Thymus (tissue), 11 donors: ENCODE measurements at regions not wholly inside any gene's neighbourhood (a gene's known extent, or its start where the extent isn't known, plus 50 kb on each side); places are given as distances from the start of the nearest gene placed in this dataset.

Source experiments
- DNase-seq, 9 donors: peaks; one replicate each; pipeline ENCODE4 v3.0.0-alpha.2; 2013; ENCODE audit warnings: low spot score in 9 of 9, low read depth in 6 of 9, missing footprints in 1 of 9
- H3K27ac ChIP-seq, 2 donors: one replicate each; pipeline ENCODE4 v1.5.1; 2013; ENCODE audit warnings: control low read depth in 1 of 2, low read depth in 1 of 2, low read length in 1 of 2, mild to moderate bottlenecking in 1 of 2, moderate library complexity in 1 of 2
- H3K27me3 ChIP-seq, 2 donors: one replicate each; pipeline ENCODE4 v1.5.1; 2013; ENCODE audit warnings: low read length in 1 of 2; ENCODE audit not compliant: control insufficient read depth in 2 of 2, insufficient read depth in 1 of 2
- H3K36me3 ChIP-seq, 2 donors: one replicate each; pipeline ENCODE4 v1.5.1; 2013; ENCODE audit warnings: low read length in 1 of 2, mild to moderate bottlenecking in 1 of 2, moderate library complexity in 1 of 2; ENCODE audit not compliant: control insufficient read depth in 2 of 2, insufficient read depth in 2 of 2
- H3K4me1 ChIP-seq, 2 donors: one replicate each; pipeline ENCODE4 v1.5.1; 2013; ENCODE audit warnings: low read length in 2 of 2; ENCODE audit not compliant: control insufficient read depth in 2 of 2, insufficient read depth in 2 of 2
- H3K4me3 ChIP-seq, 2 donors: one replicate each; pipeline ENCODE4 v1.5.1; 2013; ENCODE audit warnings: low read length in 2 of 2, control low read depth in 1 of 2, mild to moderate bottlenecking in 1 of 2
- H3K9me3 ChIP-seq, 2 donors: one replicate each; pipeline ENCODE4 v1.5.1; 2013; ENCODE audit warnings: low read length in 1 of 2, mild to moderate bottlenecking in 1 of 2; ENCODE audit not compliant: control insufficient read depth in 2 of 2, insufficient read depth in 1 of 2
- WGBS: extraction: QIAGEN DNeasy Blood & Tissue Kit; methylation state at CpG from one replicate; pipeline ENCODE4 v1.1.7; 2013; 5-methylcytosine and 5-hydroxymethylcytosine counted together
- donor health status: healthy.

GRCh38 chr2:226669249-226669648 is 130.4 kb downstream of the IRS1 start:
- Histone ChIP-seq H3K9me3 (no peaks in the 10 kb centered on the region), H3K4me1 (no peaks in the 10 kb centered on the region), H3K4me3 (no peak overlapping the region), H3K27me3 (peaks cover 0 to 8% of the 10 kb centered on the region in 2 donors), H3K36me3 (no peaks in the 10 kb centered on the region), H3K27ac (no peak overlapping the region)
- WGBS: 89% methylated on average over 4 of the region's 4 CpGs
- DNase-seq: no peak

DNA sequence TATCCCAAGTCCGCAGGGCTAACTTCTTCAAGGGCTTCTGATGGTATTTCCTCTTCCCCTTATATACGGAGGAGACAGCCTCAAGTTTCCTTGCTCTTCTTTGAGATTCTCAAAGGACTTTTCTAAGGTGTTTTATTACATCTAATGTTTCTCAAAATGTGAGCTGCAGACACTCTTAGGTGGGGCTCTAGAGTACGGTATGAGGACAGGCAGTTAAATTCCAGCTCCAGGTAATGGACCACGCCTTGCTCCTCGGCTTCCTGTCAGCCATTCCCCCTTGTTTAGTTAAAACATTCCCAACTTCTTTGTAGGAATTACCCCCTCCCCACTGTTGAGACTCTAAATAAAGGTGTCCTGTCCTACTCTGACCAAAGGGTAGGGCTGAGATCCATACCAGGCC is 131.9 kb downstream of the IRS1 start:
- H3K9me3 ChIP-seq: no peaks in the 10 kb centered on the region
- H3K27me3 ChIP-seq: peaks cover 0 to 10% of the 10 kb centered on the region in 2 donors
- H3K27ac ChIP-seq: no peak overlapping the region
- no peak overlapping the region for H3K4me3 ChIP-seq
- no peaks in the 10 kb centered on the region for H3K4me1 ChIP-seq
- H3K36me3 ChIP-seq: no peaks in the 10 kb centered on the region
- WGBS: 60% methylated on average over 5 of the region's 5 CpGs
- DNase-seq: no peak

GRCh38 chr2:226665306-226665831 is 134.3 kb downstream of the IRS1 start:
- H3K27ac ChIP-seq: no peak overlapping the region

DNA sequence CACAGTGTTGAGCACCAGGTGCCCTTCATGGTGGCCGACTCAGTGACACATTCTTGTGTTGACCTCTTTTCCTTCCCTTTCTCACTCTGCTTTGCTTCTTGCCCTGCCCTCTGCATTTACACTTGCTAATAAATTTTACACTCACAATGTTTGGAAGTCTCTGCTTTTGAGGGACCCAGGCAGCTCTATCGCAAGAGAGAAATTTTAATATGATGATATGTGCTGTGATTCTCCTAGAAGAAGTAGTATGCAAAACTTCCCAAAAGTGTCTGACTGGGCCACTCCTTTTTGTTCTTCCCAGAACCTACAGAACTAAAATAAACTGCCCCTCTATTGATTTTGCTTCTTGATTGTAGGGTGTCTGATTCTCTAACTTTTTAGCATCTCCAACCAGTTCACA is 135.0 kb downstream of the IRS1 start:
- DNase-seq: no peak
- Histone ChIP-seq H3K27ac (no peak overlapping the region), H3K9me3 (no peaks in the 10 kb centered on the region), H3K27me3 (peaks cover 0 to 8% of the 10 kb centered on the region in 2 donors), H3K4me1 (no peaks in the 10 kb centered on the region), H3K36me3 (no peaks in the 10 kb centered on the region), H3K4me3 (no peak overlapping the region)
- 90% methylated on average over 2 of the region's 2 CpGs for WGBS

More at GRCh38 chr2:226665306-226665831, 134.3 kb downstream of the IRS1 start:
- 60% methylated on average over 3 of the region's 3 CpGs for WGBS
- DNase-seq: no peak
- Histone ChIP-seq H3K36me3 (no peaks in the 10 kb centered on the region), H3K9me3 (no peaks in the 10 kb centered on the region), H3K4me1 (no peaks in the 10 kb centered on the region), H3K27me3 (peaks cover 0 to 10% of the 10 kb centered on the region in 2 donors), H3K4me3 (no peak overlapping the region)

DNA sequence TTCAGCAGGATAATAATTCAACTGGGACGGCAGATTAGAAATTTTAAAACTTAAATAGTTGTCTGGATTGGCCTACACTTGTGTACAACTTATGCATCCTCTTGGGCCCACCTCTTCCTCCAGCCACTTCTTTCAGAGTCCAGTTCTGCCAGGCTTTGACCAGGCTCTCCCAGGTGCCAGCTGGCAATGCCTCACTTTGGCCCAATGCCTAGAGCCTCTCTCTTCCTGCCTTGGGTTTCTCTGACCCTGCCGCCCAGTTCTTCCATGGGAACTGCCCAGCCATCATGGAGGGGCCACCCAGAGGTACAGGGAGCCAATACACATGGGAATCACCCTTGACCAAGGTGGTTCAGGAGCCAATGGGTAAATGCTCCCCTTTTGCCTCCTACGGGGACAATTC is 135.5 kb downstream of the IRS1 start:
- no peaks in the 10 kb centered on the region for H3K9me3 ChIP-seq
- 95% methylated on average over 3 of the region's 3 CpGs for WGBS
- DNase-seq: no peak
- H3K4me1 ChIP-seq: no peaks in the 10 kb centered on the region
- no peak overlapping the region for H3K27ac ChIP-seq
- peaks cover 0 to 7% of the 10 kb centered on the region in 2 donors for H3K27me3 ChIP-seq
- no peaks in the 10 kb centered on the region for H3K36me3 ChIP-seq
- no peak overlapping the region for H3K4me3 ChIP-seq

DNA sequence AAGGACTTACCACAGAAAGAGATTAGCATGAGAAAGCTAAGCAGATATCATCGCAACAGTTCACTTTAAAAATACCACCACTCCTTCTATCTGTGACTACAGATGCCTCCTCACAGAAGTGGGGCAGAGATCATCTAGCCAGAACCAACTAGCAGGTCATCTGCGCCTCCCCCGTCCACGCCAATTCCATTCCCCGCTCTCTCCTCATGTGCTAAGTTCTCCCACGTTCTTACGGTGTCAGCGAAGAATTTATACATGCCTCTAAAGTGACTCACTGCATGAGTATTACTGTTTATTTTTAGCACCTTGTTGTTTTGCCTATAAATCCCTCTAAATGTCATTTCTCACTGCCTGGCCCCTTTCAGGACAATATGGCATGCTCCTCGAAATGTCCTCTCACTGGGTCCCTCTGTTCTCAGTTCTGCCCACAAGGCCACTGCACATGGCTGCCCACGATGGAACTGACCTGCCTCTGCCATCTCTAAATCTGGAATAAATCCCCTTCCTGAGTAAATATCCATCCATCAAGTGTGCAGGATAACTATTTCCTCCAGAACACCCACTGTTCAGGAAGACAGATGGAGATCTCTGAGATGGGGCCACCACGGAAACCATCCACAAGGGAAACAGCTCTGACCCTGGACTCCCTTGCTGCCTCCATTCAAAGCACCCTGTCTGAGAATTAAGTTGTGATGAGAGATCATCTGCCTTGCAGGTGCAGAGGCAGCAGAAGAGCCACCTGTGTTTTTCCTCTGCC is 137.7 kb downstream of the IRS1 start:
- Histone ChIP-seq H3K4me1 (no peaks in the 10 kb centered on the region), H3K9me3 (no peaks in the 10 kb centered on the region), H3K4me3 (no peak overlapping the region), H3K27me3 (peaks cover 0 to 5% of the 10 kb centered on the region in 2 donors), H3K36me3 (no peaks in the 10 kb centered on the region), H3K27ac (no peak overlapping the region)
- WGBS: 64% methylated on average over 11 of the region's 11 CpGs
- no peak for DNase-seq

GRCh38 chr2:226660526-226660925 is 139.1 kb downstream of the IRS1 start:
- H3K4me1 ChIP-seq: no peaks in the 10 kb centered on the region
- WGBS: 75% methylated on average over 1 of the region's 1 CpG
- DNase-seq: no peak

GRCh38 chr2:226660124-226660523 is 139.5 kb downstream of the IRS1 start:
- peaks cover 0 to 5% of the 10 kb centered on the region in 2 donors for H3K27me3 ChIP-seq

More at GRCh38 chr2:226660526-226660925, 139.1 kb downstream of the IRS1 start:
- peaks cover 0 to 5% of the 10 kb centered on the region in 2 donors for H3K27me3 ChIP-seq
- no peak overlapping the region for H3K4me3 ChIP-seq
- no peaks in the 10 kb centered on the region for H3K36me3 ChIP-seq
- H3K27ac ChIP-seq: no peak overlapping the region
- no peaks in the 10 kb centered on the region for H3K9me3 ChIP-seq

DNA sequence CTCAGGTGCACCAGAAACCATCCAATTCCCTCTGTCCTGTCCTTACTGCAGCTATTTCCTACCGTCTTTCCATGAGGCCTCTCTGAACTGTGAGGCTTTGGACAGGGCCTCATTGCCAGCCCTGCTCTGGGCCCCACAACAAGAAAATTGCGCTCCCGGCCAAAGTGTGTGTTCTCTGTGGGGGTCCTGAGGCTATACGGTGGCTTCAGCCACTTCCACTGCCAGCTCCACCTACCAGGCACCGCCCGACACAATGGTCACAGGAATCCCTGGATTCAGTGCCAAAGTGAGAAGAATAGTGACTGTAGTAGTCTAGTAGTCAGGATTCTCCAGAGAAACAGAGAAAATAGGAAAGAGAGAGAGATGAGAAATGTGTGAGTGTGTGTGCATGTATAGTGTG is 140.2 kb downstream of the IRS1 start:
- no peak for DNase-seq
- Histone ChIP-seq H3K4me1 (no peaks in the 10 kb centered on the region), H3K36me3 (no peaks in the 10 kb centered on the region), H3K27ac (no peak overlapping the region), H3K27me3 (peaks cover 0 to 3% of the 10 kb centered on the region in 2 donors), H3K4me3 (no peak overlapping the region), H3K9me3 (no peaks in the 10 kb centered on the region)
- WGBS: 90% methylated on average over 6 of the region's 6 CpGs

More at GRCh38 chr2:226660124-226660523, 139.5 kb downstream of the IRS1 start:
- Histone ChIP-seq H3K27ac (no peak overlapping the region), H3K4me3 (no peak overlapping the region), H3K9me3 (no peaks in the 10 kb centered on the region), H3K4me1 (no peaks in the 10 kb centered on the region), H3K36me3 (no peaks in the 10 kb centered on the region)
- WGBS: 73% methylated on average over 5 of the region's 5 CpGs
- DNase-seq: no peak
